Neural progenitor cell (in vitro differentiated cells): ENCODE measurements at regions not wholly inside any gene's neighbourhood (a gene's known extent, or its start where the extent isn't known, plus 50 kb on each side); places are given as distances from the start of the nearest gene placed in this dataset.

ENCODE experiments used
- EZH2phosphoT487 ChIP-seq: fragments of 200-600 bp; sonication (generic); IDR thresholded peaks from 2 replicates; pipeline ENCODE4 v1.6.1; 2017; ENCODE audit warnings: antibody characterized with exemption
- TF ChIP-seq, protein P1 (sequence below): fragments of 200-600 bp; sonication (generic); IDR thresholded peaks from 2 replicates; pipeline ENCODE4 v1.5.1; 2017; ENCODE audit warnings: antibody characterized with exemption, mild to moderate bottlenecking

DNA sequence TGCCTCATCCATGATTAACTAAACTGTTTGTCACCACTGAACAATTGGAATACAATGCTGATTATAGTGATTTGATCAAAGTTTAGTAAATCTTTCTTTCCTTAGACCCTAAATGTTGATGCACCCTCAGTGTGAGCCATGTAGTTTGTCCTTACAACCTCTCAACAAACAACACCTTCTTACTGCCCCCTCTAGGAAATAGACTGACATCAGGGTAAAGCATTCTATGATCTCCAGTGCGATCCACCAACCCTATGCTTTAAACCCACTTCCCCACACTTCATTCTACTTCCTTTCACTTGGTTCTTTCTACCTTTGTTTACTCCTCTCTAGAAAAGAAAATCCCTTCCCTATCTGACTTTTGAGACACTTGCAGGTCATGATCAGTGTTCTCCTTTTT is 1842.5 kb upstream of the PRR20A start:
- TF ChIP-seq EZH2phosphoT487 = no peak
- TF ChIP-seq, protein P1, sequence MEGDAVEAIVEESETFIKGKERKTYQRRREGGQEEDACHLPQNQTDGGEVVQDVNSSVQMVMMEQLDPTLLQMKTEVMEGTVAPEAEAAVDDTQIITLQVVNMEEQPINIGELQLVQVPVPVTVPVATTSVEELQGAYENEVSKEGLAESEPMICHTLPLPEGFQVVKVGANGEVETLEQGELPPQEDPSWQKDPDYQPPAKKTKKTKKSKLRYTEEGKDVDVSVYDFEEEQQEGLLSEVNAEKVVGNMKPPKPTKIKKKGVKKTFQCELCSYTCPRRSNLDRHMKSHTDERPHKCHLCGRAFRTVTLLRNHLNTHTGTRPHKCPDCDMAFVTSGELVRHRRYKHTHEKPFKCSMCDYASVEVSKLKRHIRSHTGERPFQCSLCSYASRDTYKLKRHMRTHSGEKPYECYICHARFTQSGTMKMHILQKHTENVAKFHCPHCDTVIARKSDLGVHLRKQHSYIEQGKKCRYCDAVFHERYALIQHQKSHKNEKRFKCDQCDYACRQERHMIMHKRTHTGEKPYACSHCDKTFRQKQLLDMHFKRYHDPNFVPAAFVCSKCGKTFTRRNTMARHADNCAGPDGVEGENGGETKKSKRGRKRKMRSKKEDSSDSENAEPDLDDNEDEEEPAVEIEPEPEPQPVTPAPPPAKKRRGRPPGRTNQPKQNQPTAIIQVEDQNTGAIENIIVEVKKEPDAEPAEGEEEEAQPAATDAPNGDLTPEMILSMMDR = no peak
